Fibroblast of lung (primary cell): ENCODE measurements at regions not wholly inside any gene's neighbourhood (a gene's known extent, or its start where the extent isn't known, plus 50 kb on each side); places are given as distances from the start of the nearest gene placed in this dataset.
"Not testable (repeated sequence)": the region's sequence is repeated elsewhere in the genome, so short reads cannot be mapped to it uniquely, and the experiment has no call there.

Experiments
- DNase-seq, 2 donors: peaks; one replicate each; pipeline versions ENCODE4 v3.0.0 to v3.0.0-alpha.2; 2010; ENCODE audit warnings: low read depth in 2 of 2
- H2AFZ ChIP-seq: 2 replicates; pipeline ENCODE4 v1.5.1; 2012; ENCODE audit warnings: low read length, control low read depth, inconsistent platforms
- H3K27ac ChIP-seq: 2 replicates; pipeline ENCODE4 v1.5.1; 2011; ENCODE audit warnings: low read length, control low read depth; ENCODE audit not compliant: insufficient read depth
- H3K27me3 ChIP-seq: 2 replicates; pipeline ENCODE4 v1.5.1; 2011; ENCODE audit warnings: mild to moderate bottlenecking, low read length; ENCODE audit not compliant: control insufficient read depth, insufficient read depth
- H3K36me3 ChIP-seq: 2 replicates; pipeline ENCODE4 v1.5.1; 2011; ENCODE audit warnings: low read length; ENCODE audit not compliant: control insufficient read depth, insufficient read depth
- H3K4me1 ChIP-seq: 2 replicates; pipeline ENCODE4 v1.5.1; 2011; ENCODE audit warnings: low read length; ENCODE audit not compliant: control insufficient read depth, insufficient read depth; ENCODE audit errors: extremely low read depth
- H3K4me2 ChIP-seq: 2 replicates; pipeline ENCODE4 v1.5.1; 2011; ENCODE audit warnings: low read length, control low read depth; ENCODE audit not compliant: insufficient read depth; ENCODE audit errors: extremely low read depth
- H3K4me3 ChIP-seq, 4 experiments: fragments of 200-600 bp in 1 of 4; sonication (generic) in 1 of 4; replicated peaks in 1 of 4; 2 replicates each; pipeline ENCODE4 v1.5.1; 2011 to 2016; ENCODE audit warnings: low read length in 4 of 4, low read depth in 3 of 4, mild to moderate bottlenecking in 3 of 4, control low read depth in 2 of 4, inconsistent platforms in 1 of 4, mixed read lengths in 1 of 4; ENCODE audit not compliant: insufficient read depth in 1 of 4; ENCODE audit errors: control extremely low read depth in 1 of 4
- H3K79me2 ChIP-seq: 2 replicates; pipeline ENCODE4 v1.5.1; 2012; ENCODE audit warnings: mild to moderate bottlenecking, low read length, inconsistent platforms; ENCODE audit not compliant: control insufficient read depth, insufficient read depth
- H3K9ac ChIP-seq: 2 replicates; pipeline ENCODE4 v1.5.1; 2011; ENCODE audit warnings: mild to moderate bottlenecking, low read length, control low read depth; ENCODE audit not compliant: insufficient read depth
- H3K9me3 ChIP-seq: 2 replicates; pipeline ENCODE4 v1.5.1; 2012; ENCODE audit warnings: low read depth, low read length; ENCODE audit not compliant: control insufficient read depth, insufficient read depth
- H4K20me1 ChIP-seq: 2 replicates; pipeline ENCODE4 v1.5.1; 2011; ENCODE audit warnings: low read length; ENCODE audit not compliant: control insufficient read depth, insufficient read depth; ENCODE audit errors: extremely low read depth
- CTCF ChIP-seq, 2 donors: IDR thresholded peaks in 1 of 2; conservative IDR thresholded peaks in 1 of 2; 1 replicate in 1 of 2; 2 replicates in 1 of 2; pipeline ENCODE4 v1.5.1; 2011 to 2012; ENCODE audit warnings: low read length in 2 of 2, control low read depth in 1 of 2, inconsistent platforms in 1 of 2, low read depth in 1 of 2, mild to moderate bottlenecking in 1 of 2
- EZH2 ChIP-seq: IDR thresholded peaks from 2 replicates; pipeline ENCODE4 v1.5.1; 2012; ENCODE audit warnings: low read length, control low read depth, mild to moderate bottlenecking; ENCODE audit errors: missing control alignments

GRCh38 chr9:124122813-124123462 lies 111.4 kb downstream of the LHX2 start:
- Histone ChIP-seq H3K79me2 (no peaks in the 10 kb centered on the region), H3K9ac (no peak overlapping the region), H3K4me2 (no peak overlapping the region), H3K9me3 (no peaks in the 10 kb centered on the region), H3K36me3 (no peaks in the 10 kb centered on the region), H3K27me3 (no peaks in the 10 kb centered on the region), H2AFZ (no peak overlapping the region), H3K4me3 (no peak overlapping the region), H3K27ac (no peak overlapping the region), H4K20me1 (no peaks in the 10 kb centered on the region), H3K4me1 (no peaks in the 10 kb centered on the region)
- peak in 1 of 2 donors; percentile 47 for DNase-seq
- TF ChIP-seq EZH2 (no peak), CTCF (conservative IDR thresholded peaks at IDR 0.05 in 1 of 2, IDR thresholded peaks at IDR 0.05 in 1 of 2; ENCODE audit: low read depth in 1 of 2, low read length in 2 of 2) (peak; percentile 50 to 67)

- not testable (repeated sequence) for H4K20me1 ChIP-seq, H3K79me2 ChIP-seq, H3K4me1 ChIP-seq, H3K9ac ChIP-seq, H3K4me3 ChIP-seq, H3K27ac ChIP-seq, H3K27me3 ChIP-seq, H3K4me2 ChIP-seq, H3K36me3 ChIP-seq, H2AFZ ChIP-seq, H3K9me3 ChIP-seq, DNase-seq
Observed at GRCh38 chr9:124123621-124124020, 112.1 kb downstream of the LHX2 start.

- no peak overlapping the region for H3K4me2 ChIP-seq
- peaks cover under 1% of the 10 kb centered on the region for H3K27me3 ChIP-seq
- H3K9ac ChIP-seq = no peak overlapping the region
- H3K27ac ChIP-seq = no peak overlapping the region
- H2AFZ ChIP-seq = no peak overlapping the region
- no peaks in the 10 kb centered on the region for H3K9me3 ChIP-seq
- H4K20me1 ChIP-seq = no peaks in the 10 kb centered on the region
- no peak for DNase-seq
- no peak overlapping the region for H3K4me3 ChIP-seq
- no peaks in the 10 kb centered on the region for H3K4me1 ChIP-seq
- no peaks in the 10 kb centered on the region for H3K36me3 ChIP-seq
- H3K79me2 ChIP-seq = no peaks in the 10 kb centered on the region
- TF ChIP-seq EZH2 = no peak
- no peak for TF ChIP-seq CTCF (conservative IDR thresholded peaks at IDR 0.05 in 1 of 2, IDR thresholded peaks at IDR 0.05 in 1 of 2; ENCODE audit: low read depth in 1 of 2, low read length in 2 of 2)
Observed at GRCh38 chr9:124124729-124125650, 113.4 kb downstream of the LHX2 start.
